ENCODE measurements at regions not wholly inside any gene's neighbourhood (a gene's known extent, or its start where the extent isn't known, plus 50 kb on each side); places are given as distances from the start of the nearest gene placed in this dataset.
"Not testable (repeated sequence)": the region's sequence is repeated elsewhere in the genome, so short reads cannot be mapped to it uniquely, and the experiment has no call there.

GRCh38 chr1:58850636-58851035 is 66.8 kb upstream of the JUN start:
- no peaks in the 10 kb centered on the region for H3K36me3 ChIP-seq (ENCODE audit: control insufficient read depth, insufficient read depth, low read length)
- H3K4me1 ChIP-seq (ENCODE audit: control insufficient read depth, insufficient read depth, low read length, poor library complexity, severe bottlenecking), result no peaks in the 10 kb centered on the region
- no peaks in the 10 kb centered on the region for H3K27me3 ChIP-seq (replicated peaks; ENCODE audit: control insufficient read depth, insufficient read depth, low read length, poor library complexity, severe bottlenecking)
- DNase-seq, result no peak
- no peak overlapping the region for H3K4me3 ChIP-seq (ENCODE audit: insufficient read depth, low read depth, low read length, poor library complexity, severe bottlenecking)
- no peaks in the 10 kb centered on the region for H3K9me3 ChIP-seq (ENCODE audit: control insufficient read depth, low read length)
- no peak overlapping the region for H3K27ac ChIP-seq (ENCODE audit: insufficient read depth, low read length, poor library complexity, severe bottlenecking)

- H3K4me1 ChIP-seq (ENCODE audit: control insufficient read depth, insufficient read depth, low read length, poor library complexity, severe bottlenecking), result peaks cover 3% of the 10 kb centered on the region
- H3K4me3 ChIP-seq (ENCODE audit: insufficient read depth, low read depth, low read length, poor library complexity, severe bottlenecking), result no peak overlapping the region
- no peaks in the 10 kb centered on the region for H3K27me3 ChIP-seq (replicated peaks; ENCODE audit: control insufficient read depth, insufficient read depth, low read length, poor library complexity, severe bottlenecking)
- DNase-seq, result no peak
- H3K36me3 ChIP-seq (ENCODE audit: control insufficient read depth, insufficient read depth, low read length), result no peaks in the 10 kb centered on the region
- H3K9me3 ChIP-seq (ENCODE audit: control insufficient read depth, low read length), result no peaks in the 10 kb centered on the region
- H3K27ac ChIP-seq (ENCODE audit: insufficient read depth, low read length, poor library complexity, severe bottlenecking), result no peak overlapping the region
These were observed 69.1 kb upstream of the JUN start for GRCh38 chr1:58852731-58853485.

DNA sequence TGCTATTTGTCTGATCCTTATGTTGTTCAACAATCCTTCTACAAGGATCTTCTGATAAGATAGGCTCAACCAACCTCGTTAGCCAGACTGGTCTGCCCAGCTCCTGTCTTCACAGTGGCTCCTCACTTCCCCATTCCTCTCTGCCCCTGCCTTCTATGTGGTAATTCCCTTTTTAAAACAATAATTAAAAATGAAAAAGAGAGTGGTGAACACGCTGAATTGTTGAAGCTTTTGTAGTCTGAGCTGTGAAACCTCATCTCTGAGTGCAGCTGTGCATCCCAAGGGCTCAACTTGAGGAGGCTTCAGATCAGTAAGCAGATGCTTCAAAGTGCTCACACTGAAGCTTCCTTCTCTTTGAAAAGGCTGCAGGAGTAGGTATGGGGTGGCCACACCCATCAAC is 70.7 kb upstream of the JUN start:
- H3K27me3 ChIP-seq (replicated peaks; ENCODE audit: control insufficient read depth, insufficient read depth, low read length, poor library complexity, severe bottlenecking), result no peaks in the 10 kb centered on the region
- H3K9me3 ChIP-seq (ENCODE audit: control insufficient read depth, low read length), result no peaks in the 10 kb centered on the region
- peaks cover 6% of the 10 kb centered on the region for H3K4me1 ChIP-seq (ENCODE audit: control insufficient read depth, insufficient read depth, low read length, poor library complexity, severe bottlenecking)
- H3K27ac ChIP-seq (ENCODE audit: insufficient read depth, low read length, poor library complexity, severe bottlenecking), result no peak overlapping the region
- H3K36me3 ChIP-seq (ENCODE audit: control insufficient read depth, insufficient read depth, low read length), result no peaks in the 10 kb centered on the region
- no peak for DNase-seq
- H3K4me3 ChIP-seq (ENCODE audit: insufficient read depth, low read depth, low read length, poor library complexity, severe bottlenecking), result no peak overlapping the region

DNA sequence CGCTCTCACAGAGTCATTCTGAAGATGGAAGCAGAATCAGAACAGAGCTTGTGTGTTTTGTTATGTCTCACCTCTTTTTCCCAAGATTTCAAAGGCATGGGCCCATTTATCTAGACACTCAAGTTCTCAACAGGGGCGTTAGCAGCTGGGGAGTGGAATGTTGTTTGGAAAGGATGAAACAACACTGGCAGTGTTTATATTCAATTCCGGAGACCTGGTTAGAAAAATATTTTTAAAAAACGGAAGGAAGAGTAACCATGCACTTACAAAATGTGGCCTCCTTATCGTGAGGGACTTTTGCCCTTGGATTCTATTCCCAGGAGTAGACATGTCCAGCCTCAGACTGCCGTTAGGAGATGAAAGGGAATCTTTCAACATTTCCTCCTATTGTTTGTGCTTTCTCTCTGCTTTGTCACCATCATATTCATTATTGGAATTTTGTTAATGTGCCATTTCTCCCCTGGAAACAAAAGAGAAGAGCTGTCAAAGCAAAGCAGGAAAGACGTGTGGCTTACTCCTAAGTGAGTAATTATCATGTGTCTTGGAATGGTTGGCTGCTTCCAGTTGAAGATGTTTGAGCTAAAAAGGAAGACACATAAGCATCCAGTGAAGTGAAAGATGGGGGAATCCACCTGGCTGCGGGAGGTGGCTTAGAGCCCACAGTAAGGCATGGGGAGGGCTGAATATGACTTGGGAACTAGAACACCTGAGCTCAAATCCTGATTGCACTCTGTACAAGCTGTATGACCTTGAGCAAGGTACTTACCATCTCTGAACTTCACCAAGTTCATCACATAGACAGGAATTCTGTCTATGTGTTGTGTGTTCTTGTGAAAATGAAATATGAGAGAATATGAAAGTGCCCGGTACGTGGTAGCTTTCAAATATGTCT is 71.7 kb upstream of the JUN start:
- Histone ChIP-seq H3K27ac (ENCODE audit: insufficient read depth, low read length, poor library complexity, severe bottlenecking) (no peak overlapping the region), H3K4me3 (ENCODE audit: insufficient read depth, low read depth, low read length, poor library complexity, severe bottlenecking) (no peak overlapping the region)
- DNase-seq, result no peak

DNA sequence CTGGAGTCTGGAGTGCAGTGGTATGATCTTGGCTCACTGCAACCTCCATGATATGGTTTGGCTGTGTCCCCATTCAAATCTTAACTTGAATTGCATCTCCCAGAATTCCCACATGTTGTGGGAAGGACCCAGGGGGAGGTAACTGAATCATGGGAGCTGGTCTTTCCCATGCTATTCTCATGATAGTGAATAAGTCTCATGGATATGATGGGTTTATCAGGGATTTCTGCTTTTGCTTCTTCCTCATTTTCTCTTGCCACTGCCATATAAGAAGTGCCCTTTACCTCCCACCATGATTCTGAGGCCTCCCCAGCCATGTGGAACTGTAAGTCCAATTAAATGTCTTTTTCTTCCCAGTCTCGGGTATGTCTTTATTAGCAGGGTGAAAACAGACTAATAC is 72.4 kb upstream of the JUN start:
- H3K27me3 ChIP-seq (replicated peaks; ENCODE audit: control insufficient read depth, insufficient read depth, low read length, poor library complexity, severe bottlenecking); DNase-seq; H3K4me3 ChIP-seq (ENCODE audit: insufficient read depth, low read depth, low read length, poor library complexity, severe bottlenecking); H3K4me1 ChIP-seq (ENCODE audit: control insufficient read depth, insufficient read depth, low read length, poor library complexity, severe bottlenecking); H3K36me3 ChIP-seq (ENCODE audit: control insufficient read depth, insufficient read depth, low read length); H3K9me3 ChIP-seq (ENCODE audit: control insufficient read depth, low read length); H3K27ac ChIP-seq (ENCODE audit: insufficient read depth, low read length, poor library complexity, severe bottlenecking): not testable (repeated sequence)

More for the DNA sequence above, 71.7 kb upstream of the JUN start:
- no peaks in the 10 kb centered on the region for H3K36me3 ChIP-seq (ENCODE audit: control insufficient read depth, insufficient read depth, low read length)
- H3K9me3 ChIP-seq (ENCODE audit: control insufficient read depth, low read length), result no peaks in the 10 kb centered on the region
- no peaks in the 10 kb centered on the region for H3K27me3 ChIP-seq (replicated peaks; ENCODE audit: control insufficient read depth, insufficient read depth, low read length, poor library complexity, severe bottlenecking)
- peaks cover 6% of the 10 kb centered on the region for H3K4me1 ChIP-seq (ENCODE audit: control insufficient read depth, insufficient read depth, low read length, poor library complexity, severe bottlenecking)

DNA sequence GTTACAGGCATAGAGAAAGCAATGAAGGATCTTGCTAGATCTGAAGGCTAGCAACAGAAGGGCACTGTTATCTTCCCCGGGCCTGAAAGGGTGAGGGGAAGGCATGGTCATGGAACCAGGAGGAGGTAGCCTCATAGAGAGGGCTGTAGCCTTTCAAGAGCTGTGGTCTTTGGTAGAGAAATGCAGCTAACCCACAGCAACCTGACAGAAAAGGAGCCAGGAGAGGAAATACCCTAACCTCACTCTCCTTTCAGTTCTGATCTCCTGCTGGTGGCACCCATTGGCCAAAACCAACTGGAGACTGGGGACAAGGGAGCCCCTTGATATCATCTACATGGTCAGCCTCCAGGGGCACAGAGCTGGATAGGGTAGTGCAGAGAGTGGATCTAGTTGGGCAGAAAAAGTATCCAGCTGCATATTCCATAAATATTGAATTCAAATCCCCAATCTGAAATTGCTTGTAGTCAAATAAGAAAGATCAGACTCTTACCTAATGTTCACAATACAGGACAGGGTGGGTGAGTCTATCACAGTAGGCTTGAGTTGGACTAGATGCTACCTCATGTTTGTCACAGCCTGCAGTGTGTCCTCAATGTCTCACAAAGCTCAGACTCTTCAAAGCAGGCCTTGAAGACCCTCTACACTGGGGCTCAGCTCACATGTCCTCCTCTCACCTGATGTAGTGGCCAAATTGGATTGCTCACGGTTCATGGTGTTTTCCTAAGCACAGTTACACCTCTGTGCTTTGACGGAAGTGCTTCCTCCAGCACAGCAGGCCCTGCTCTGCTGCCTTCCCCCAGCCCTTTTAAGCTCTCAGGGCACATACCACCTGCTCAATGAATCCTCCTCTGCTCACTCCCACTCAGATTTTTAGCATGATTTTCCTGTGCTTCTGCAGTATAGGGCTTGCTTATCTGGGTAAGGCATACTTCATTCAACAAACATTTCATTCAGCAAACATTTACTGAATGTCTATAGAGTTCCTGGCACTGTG is 74.1 kb upstream of the JUN start:
- DNase-seq, result no peak
- peaks cover 6% of the 10 kb centered on the region for H3K4me1 ChIP-seq (ENCODE audit: control insufficient read depth, insufficient read depth, low read length, poor library complexity, severe bottlenecking)
- H3K4me3 ChIP-seq (ENCODE audit: insufficient read depth, low read depth, low read length, poor library complexity, severe bottlenecking), result no peak overlapping the region
- no peaks in the 10 kb centered on the region for H3K9me3 ChIP-seq (ENCODE audit: control insufficient read depth, low read length)
- no peak overlapping the region for H3K27ac ChIP-seq (ENCODE audit: insufficient read depth, low read length, poor library complexity, severe bottlenecking)
- no peaks in the 10 kb centered on the region for H3K27me3 ChIP-seq (replicated peaks; ENCODE audit: control insufficient read depth, insufficient read depth, low read length, poor library complexity, severe bottlenecking)
- no peaks in the 10 kb centered on the region for H3K36me3 ChIP-seq (ENCODE audit: control insufficient read depth, insufficient read depth, low read length)

DNA sequence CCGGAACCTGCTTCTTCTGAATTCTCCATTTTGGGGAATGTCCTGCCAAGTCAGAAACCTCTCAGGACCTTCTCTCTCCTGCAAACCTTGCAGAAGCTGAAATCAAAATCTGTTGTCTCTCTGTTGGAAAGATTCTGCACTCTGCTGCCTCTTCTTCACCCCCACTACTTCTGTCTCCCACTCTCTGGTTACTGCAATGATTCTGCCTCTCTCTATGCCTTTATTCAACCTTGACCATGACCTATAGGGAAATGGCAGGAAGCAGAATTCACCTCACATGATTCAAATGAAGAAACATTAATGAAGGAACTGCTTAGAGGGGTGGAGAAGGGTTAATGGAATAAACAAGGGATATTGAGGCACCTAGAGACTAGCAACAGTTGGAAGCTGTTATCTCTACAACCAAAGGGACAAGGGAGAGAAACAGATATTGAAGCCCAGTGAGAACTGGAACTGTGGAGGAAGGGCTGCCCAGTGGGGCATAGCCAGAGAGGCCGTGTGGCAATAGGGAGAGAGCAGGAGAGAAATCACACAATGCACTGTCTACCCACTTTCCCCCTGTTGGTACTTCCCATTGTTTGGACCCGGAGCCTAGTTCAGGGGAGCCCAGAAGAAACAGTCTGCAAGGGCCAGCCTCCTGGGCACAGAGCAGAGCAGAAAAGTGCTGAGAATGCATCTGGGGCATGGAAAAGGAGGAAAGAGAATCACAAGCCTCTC is 76.1 kb upstream of the JUN start:
- H3K4me1 ChIP-seq (ENCODE audit: control insufficient read depth, insufficient read depth, low read length, poor library complexity, severe bottlenecking), result peaks cover 6% of the 10 kb centered on the region
- no peak overlapping the region for H3K27ac ChIP-seq (ENCODE audit: insufficient read depth, low read length, poor library complexity, severe bottlenecking)

DNA sequence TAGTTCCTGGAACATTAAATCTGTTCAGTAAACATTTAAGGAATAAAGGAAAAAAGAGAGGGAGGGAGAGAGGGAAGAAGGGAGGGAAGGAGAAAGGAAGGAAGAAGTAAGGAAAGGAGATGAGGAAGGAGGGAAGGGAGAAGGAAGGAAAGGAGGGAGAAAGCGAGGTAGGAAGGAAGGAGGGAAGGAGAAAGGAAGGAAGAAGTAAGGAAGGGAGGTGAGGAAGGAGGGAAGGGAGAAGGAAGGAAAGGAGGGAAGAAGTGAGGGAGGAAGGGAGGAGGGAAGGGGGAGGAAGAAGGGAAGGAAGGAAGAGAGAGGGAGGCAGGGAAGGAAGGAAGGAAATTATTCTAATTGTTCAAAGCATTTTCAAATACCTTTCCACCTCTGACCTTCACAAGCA is 77.2 kb upstream of the JUN start:
- DNase-seq, result no peak
- no peak overlapping the region for H3K4me3 ChIP-seq (ENCODE audit: insufficient read depth, low read depth, low read length, poor library complexity, severe bottlenecking)
- no peak overlapping the region for H3K27ac ChIP-seq (ENCODE audit: insufficient read depth, low read length, poor library complexity, severe bottlenecking)
- peaks cover 6% of the 10 kb centered on the region for H3K4me1 ChIP-seq (ENCODE audit: control insufficient read depth, insufficient read depth, low read length, poor library complexity, severe bottlenecking)
- no peaks in the 10 kb centered on the region for H3K36me3 ChIP-seq (ENCODE audit: control insufficient read depth, insufficient read depth, low read length)
- no peaks in the 10 kb centered on the region for H3K9me3 ChIP-seq (ENCODE audit: control insufficient read depth, low read length)
- no peaks in the 10 kb centered on the region for H3K27me3 ChIP-seq (replicated peaks; ENCODE audit: control insufficient read depth, insufficient read depth, low read length, poor library complexity, severe bottlenecking)

More for the DNA sequence above, 76.1 kb upstream of the JUN start:
- Histone ChIP-seq H3K36me3 (ENCODE audit: control insufficient read depth, insufficient read depth, low read length) (no peaks in the 10 kb centered on the region), H3K27me3 (replicated peaks; ENCODE audit: control insufficient read depth, insufficient read depth, low read length, poor library complexity, severe bottlenecking) (no peaks in the 10 kb centered on the region), H3K4me3 (ENCODE audit: insufficient read depth, low read depth, low read length, poor library complexity, severe bottlenecking) (no peak overlapping the region), H3K9me3 (ENCODE audit: control insufficient read depth, low read length) (no peaks in the 10 kb centered on the region)
- DNase-seq, result no peak

DNA sequence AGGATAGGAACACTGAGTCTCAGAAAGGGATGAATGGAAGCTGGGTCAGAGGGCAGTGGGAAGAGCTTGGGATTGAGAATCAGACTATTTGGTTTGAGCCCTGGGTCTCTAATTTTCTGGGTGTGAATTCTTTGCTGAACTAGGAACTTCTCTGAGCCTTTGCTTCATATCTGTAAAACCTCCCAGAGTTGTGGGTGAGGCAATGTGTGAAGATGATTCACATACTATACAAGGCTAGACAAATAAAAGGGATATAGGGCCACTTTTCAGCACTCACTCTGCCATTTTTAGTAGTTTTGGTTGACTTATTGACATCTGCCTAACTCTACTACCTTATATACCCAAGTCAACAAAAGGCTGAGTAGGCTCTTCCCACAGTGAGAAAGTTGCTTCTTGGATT is 77.7 kb upstream of the JUN start:
- Histone ChIP-seq H3K27me3 (replicated peaks; ENCODE audit: control insufficient read depth, insufficient read depth, low read length, poor library complexity, severe bottlenecking) (no peaks in the 10 kb centered on the region), H3K4me3 (ENCODE audit: insufficient read depth, low read depth, low read length, poor library complexity, severe bottlenecking) (no peak overlapping the region), H3K27ac (ENCODE audit: insufficient read depth, low read length, poor library complexity, severe bottlenecking) (no peak overlapping the region), H3K9me3 (ENCODE audit: control insufficient read depth, low read length) (no peaks in the 10 kb centered on the region), H3K4me1 (ENCODE audit: control insufficient read depth, insufficient read depth, low read length, poor library complexity, severe bottlenecking) (peaks cover 6% of the 10 kb centered on the region), H3K36me3 (ENCODE audit: control insufficient read depth, insufficient read depth, low read length) (no peaks in the 10 kb centered on the region)
- DNase-seq, result no peak
